IgD-negative memory B cell (primary cell): ENCODE measurements at regions not wholly inside any gene's neighbourhood (a gene's known extent, or its start where the extent isn't known, plus 50 kb on each side); places are given as distances from the start of the nearest gene placed in this dataset.
A peak's percentile ranks its signal among the peaks of the same experiment; 100 is the strongest.

Source experiments
- H3K27ac Mint-ChIP-seq, 3 donors: one replicate each; pipeline ENCODE4 v1.8.0; 2020 to 2022; ENCODE audit warnings: mild to moderate bottlenecking in 3 of 3, mixed read lengths in 3 of 3, moderate library complexity in 1 of 3
- H3K27me3 Mint-ChIP-seq: one replicate; pipeline ENCODE4 v1.8.0; 2021; ENCODE audit warnings: mixed read lengths
- H3K36me3 Mint-ChIP-seq: one replicate; pipeline ENCODE4 v1.8.0; 2020; ENCODE audit warnings: mild to moderate bottlenecking, mixed read lengths
- H3K4me1 Mint-ChIP-seq, 3 donors: one replicate each; pipeline ENCODE4 v1.8.0; 2020 to 2022; ENCODE audit warnings: mixed read lengths in 3 of 3, mild to moderate bottlenecking in 1 of 3
- H3K4me3 Mint-ChIP-seq, 4 donors: one replicate each; pipeline ENCODE4 v1.8.0; 2020 to 2022; ENCODE audit warnings: mild to moderate bottlenecking in 4 of 4, mixed read lengths in 4 of 4, moderate library complexity in 3 of 4
- H3K9me3 Mint-ChIP-seq, 3 donors: one replicate each; pipeline ENCODE4 v1.8.0; 2020 to 2021; ENCODE audit warnings: mixed read lengths in 3 of 3, mild to moderate bottlenecking in 1 of 3

DNA sequence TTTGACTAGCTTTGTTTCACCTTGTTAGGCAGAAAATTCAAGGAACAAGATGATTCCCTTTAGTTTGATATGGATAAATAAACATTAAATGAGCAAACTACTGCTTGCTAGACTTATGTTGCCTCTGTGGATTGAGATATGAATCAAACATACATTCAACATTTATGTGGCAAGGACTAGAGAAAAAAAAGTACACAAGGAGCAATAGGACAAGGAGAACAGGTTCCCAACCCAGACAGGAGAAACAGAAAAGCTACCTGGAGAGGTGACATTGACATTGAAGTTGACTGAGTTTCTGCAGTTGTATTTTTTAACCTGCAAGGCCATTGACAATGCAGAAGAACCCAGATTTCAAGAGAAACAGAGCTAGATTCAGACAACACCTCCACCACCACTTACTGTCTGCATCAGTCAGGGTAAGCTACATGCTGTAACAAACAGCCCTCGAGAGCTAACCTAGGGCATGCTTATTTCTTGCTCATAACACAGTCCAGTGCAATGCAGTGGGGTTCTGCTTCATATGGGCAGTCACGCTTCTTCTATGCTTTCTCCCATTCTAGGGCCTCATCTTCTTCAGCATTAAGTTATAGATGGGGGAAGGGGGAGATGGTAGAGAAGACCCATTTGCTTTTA is 180.9 kb upstream of the LYZL1 start:
- H3K36me3 Mint-ChIP-seq, result no peaks in the 10 kb centered on the region
- no peaks in the 10 kb centered on the region for H3K4me1 Mint-ChIP-seq
- no peak overlapping the region for H3K27ac Mint-ChIP-seq
- H3K9me3 Mint-ChIP-seq, result peaks cover 0 to 4% (median under 1%) of the 10 kb centered on the region in 3 donors
- no peaks in the 10 kb centered on the region for H3K27me3 Mint-ChIP-seq
- no peak overlapping the region for H3K4me3 Mint-ChIP-seq

DNA sequence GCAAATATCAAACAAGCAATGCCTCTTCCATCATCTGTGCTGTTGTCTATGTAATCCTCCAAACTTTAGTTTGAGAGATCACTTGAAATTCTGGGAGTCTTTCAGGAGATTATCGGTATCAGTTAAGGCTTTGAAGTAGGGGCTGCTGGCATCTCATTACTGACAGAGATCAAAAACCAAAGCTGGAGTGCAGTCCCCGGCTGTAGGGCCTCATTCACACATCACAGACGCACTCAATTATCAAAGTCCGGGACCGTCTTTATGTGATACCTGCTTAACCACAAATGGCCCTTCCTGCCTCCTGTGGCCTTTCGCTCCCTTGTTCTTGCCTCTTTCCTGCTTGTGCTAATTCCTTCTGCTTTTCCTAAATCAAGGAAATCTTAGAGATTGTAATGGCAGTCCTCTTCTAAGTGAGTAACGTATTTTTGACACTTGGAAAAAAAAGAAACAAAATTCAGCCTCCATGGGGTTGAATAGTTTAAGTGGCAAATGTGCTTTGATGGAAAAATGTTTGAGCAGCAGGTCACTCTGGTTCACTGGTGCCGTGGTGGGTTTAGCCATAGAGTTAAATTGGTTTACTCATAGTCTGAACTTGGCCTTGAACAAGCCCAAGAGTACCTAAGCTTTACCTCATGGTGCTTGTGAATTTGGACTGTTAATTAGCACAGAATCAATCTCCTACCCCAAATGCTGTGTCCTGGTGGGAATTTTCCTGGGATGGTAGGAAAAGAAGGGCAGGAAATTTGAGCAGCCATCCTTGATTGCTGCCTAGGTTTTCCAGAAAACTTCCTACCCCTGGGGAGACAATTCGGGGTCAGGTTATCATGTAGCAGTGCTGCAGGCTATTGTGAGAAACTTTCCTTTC is 178.9 kb upstream of the LYZL1 start:
- H3K4me3 Mint-ChIP-seq, result no peak overlapping the region
- H3K27ac Mint-ChIP-seq, result no peak overlapping the region
- H3K27me3 Mint-ChIP-seq, result peaks cover 1% of the 10 kb centered on the region
- no peaks in the 10 kb centered on the region for H3K4me1 Mint-ChIP-seq
- H3K9me3 Mint-ChIP-seq, result peaks cover 1 to 4% (median 3%) of the 10 kb centered on the region in 3 donors
- no peaks in the 10 kb centered on the region for H3K36me3 Mint-ChIP-seq

DNA sequence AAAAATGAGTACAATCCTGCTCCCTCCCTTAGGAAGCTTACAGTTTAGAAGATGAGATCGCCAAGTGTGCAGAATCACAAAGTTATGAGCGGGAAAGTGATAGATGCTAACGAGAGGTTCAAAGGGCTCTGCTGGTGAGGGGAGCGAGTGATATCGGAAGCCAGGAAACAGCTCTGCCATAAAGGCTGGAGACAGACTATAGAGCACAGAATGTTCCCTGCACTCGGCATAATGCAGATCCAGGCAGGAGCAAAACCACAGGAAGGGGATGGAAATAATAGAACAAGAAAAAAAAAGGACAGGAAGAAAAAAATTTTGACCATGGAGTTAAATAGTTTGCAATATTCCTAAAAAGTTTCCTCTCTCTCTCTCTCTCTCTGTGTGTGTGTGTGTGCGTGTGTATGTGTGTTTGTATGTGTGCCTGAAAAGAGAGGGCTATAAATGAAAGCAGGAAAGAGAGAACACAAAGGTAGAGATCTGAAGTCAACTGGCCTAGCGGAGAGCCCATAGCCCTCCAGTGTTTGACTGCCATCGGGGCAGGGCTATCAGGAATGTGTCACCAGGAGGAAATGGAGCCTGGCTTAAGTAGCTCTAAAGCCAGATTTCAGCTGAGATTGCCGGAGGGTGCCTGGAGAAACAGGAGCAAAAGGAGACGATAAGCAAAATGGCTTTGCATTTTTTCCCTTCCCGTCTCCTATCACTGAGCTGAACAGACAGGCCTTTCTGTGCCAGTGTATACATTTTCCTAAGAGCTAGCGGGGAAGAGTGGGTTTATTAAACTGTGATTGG is 175.8 kb upstream of the LYZL1 start:
- Mint-ChIP-seq H3K9me3 (peaks cover 7 to 18% (median 9%) of the 10 kb centered on the region in 3 donors), H3K27ac (no peak overlapping the region), H3K27me3 (peaks cover 1% of the 10 kb centered on the region), H3K36me3 (no peaks in the 10 kb centered on the region), H3K4me1 (no peaks in the 10 kb centered on the region), H3K4me3 (no peak overlapping the region)

- Mint-ChIP-seq H3K36me3 (no peaks in the 10 kb centered on the region), H3K27me3 (peaks cover 1% of the 10 kb centered on the region), H3K27ac (no peak overlapping the region), H3K4me3 (no peak overlapping the region), H3K4me1 (no peaks in the 10 kb centered on the region), H3K9me3 (peaks cover 7 to 22% (median 13%) of the 10 kb centered on the region in 3 donors)
These were observed 175.3 kb upstream of the LYZL1 start for GRCh38 chr10:29113616-29113945.

GRCh38 chr10:29114141-29114540 is 174.7 kb upstream of the LYZL1 start:
- peaks cover 1% of the 10 kb centered on the region for H3K27me3 Mint-ChIP-seq
- no peaks in the 10 kb centered on the region for H3K36me3 Mint-ChIP-seq
- H3K4me1 Mint-ChIP-seq, result no peaks in the 10 kb centered on the region
- H3K4me3 Mint-ChIP-seq, result no peak overlapping the region
- no peak overlapping the region for H3K27ac Mint-ChIP-seq
- H3K9me3 Mint-ChIP-seq, result peaks cover 7 to 27% (median 17%) of the 10 kb centered on the region in 3 donors

- H3K4me1 Mint-ChIP-seq, result no peaks in the 10 kb centered on the region
- no peak overlapping the region for H3K27ac Mint-ChIP-seq
- no peak overlapping the region for H3K4me3 Mint-ChIP-seq
- H3K9me3 Mint-ChIP-seq, result peaks cover 7 to 25% (median 24%) of the 10 kb centered on the region in 3 donors
- H3K27me3 Mint-ChIP-seq, result peaks cover 1% of the 10 kb centered on the region
- H3K36me3 Mint-ChIP-seq, result no peaks in the 10 kb centered on the region
These were observed 171.1 kb upstream of the LYZL1 start for GRCh38 chr10:29117781-29118180.

- H3K27ac Mint-ChIP-seq, result no peak overlapping the region
- H3K4me3 Mint-ChIP-seq, result no peak overlapping the region
- H3K4me1 Mint-ChIP-seq, result no peaks in the 10 kb centered on the region
- no peaks in the 10 kb centered on the region for H3K36me3 Mint-ChIP-seq
- peaks cover 5 to 27% (median 21%) of the 10 kb centered on the region in 3 donors for H3K9me3 Mint-ChIP-seq
- H3K27me3 Mint-ChIP-seq, result no peaks in the 10 kb centered on the region
These were observed 169.5 kb upstream of the LYZL1 start for GRCh38 chr10:29119374-29119773.

GRCh38 chr10:29120216-29120615 is 168.7 kb upstream of the LYZL1 start:
- Mint-ChIP-seq H3K4me1 (no peaks in the 10 kb centered on the region), H3K27ac (no peak overlapping the region), H3K9me3 (peaks cover 5 to 27% (median 21%) of the 10 kb centered on the region in 3 donors), H3K36me3 (no peaks in the 10 kb centered on the region), H3K4me3 (peak overlapping the region in 1 of 4 donors; percentile 30), H3K27me3 (no peaks in the 10 kb centered on the region)

GRCh38 chr10:29124864-29125263 is 164.0 kb upstream of the LYZL1 start:
- Mint-ChIP-seq H3K4me3 (no peak overlapping the region), H3K36me3 (peaks cover 2% of the 10 kb centered on the region), H3K27ac (no peak overlapping the region), H3K27me3 (peaks cover 6% of the 10 kb centered on the region), H3K9me3 (peaks cover 0 to 4% (median 3%) of the 10 kb centered on the region in 3 donors), H3K4me1 (no peaks in the 10 kb centered on the region)

DNA sequence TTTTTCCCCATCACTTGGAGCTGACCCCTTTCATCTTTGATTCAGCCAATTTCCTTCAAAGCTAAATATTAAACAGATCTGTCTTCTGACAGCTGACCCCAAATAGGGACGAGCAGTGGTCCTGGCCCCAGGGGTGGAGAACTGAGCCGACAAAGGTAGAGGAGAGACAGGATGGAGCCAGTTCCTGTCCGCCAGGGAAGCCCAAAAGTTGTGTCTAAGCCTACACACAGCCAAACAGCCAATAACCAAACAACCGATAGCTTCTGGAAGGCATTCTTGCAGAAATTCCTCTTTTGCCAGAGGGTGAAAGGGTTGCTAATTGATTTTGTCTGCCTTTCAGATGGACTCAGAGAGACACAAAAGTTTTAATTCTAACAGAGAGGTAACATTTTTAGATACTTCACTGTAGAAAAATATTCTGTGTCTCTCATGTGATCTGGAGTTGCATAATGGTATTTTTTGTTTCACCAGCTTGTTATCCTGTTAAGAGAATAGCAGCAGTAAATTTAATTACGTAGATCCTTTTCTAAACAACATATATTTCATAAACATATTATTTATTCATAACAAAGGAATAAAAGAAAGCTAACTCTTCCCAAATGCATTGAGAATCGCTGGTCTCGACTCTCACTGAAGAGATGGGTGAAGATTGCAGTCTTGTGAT is 161.7 kb upstream of the LYZL1 start:
- Mint-ChIP-seq H3K9me3 (peaks cover 0 to 4% (median 0%) of the 10 kb centered on the region in 3 donors), H3K27ac (no peak overlapping the region), H3K4me3 (no peak overlapping the region)

GRCh38 chr10:29127731-29128130 is 161.1 kb upstream of the LYZL1 start:
- Mint-ChIP-seq H3K27ac (no peak overlapping the region), H3K4me1 (no peaks in the 10 kb centered on the region), H3K36me3 (peaks cover 2% of the 10 kb centered on the region), H3K4me3 (no peak overlapping the region), H3K27me3 (peaks cover 14% of the 10 kb centered on the region), H3K9me3 (peaks cover 0 to 4% (median 0%) of the 10 kb centered on the region in 3 donors)

More for the DNA sequence above, 161.7 kb upstream of the LYZL1 start:
- Mint-ChIP-seq H3K4me1 (no peaks in the 10 kb centered on the region), H3K36me3 (peaks cover 2% of the 10 kb centered on the region), H3K27me3 (peaks cover 13% of the 10 kb centered on the region)

DNA sequence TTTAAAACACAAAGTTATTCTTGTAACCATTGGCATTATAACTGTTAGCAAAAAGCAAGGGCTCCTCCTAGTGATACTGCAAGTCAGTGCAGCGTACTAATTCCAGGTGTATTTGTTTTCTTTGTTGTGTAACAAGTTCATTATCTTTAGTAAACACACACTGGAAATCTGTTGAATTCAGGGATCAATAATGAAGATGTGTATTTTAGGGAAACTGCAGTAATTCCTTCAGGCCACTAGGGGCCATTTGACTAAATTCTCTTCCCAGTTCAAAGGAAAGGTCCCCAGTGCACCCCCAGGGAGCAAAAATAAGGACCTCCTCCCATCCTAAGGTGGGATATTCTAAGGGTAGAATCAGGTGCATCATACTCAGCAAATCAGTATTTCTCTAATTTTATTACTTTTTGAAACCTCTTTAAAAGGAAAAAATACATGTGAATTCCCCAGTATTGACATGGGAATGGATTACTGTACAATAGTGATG is 158.6 kb upstream of the LYZL1 start:
- Mint-ChIP-seq H3K27ac (no peak overlapping the region), H3K36me3 (peaks cover 2% of the 10 kb centered on the region), H3K4me3 (no peak overlapping the region), H3K4me1 (no peaks in the 10 kb centered on the region), H3K27me3 (peaks cover 15% of the 10 kb centered on the region), H3K9me3 (no peaks in the 10 kb centered on the region)

DNA sequence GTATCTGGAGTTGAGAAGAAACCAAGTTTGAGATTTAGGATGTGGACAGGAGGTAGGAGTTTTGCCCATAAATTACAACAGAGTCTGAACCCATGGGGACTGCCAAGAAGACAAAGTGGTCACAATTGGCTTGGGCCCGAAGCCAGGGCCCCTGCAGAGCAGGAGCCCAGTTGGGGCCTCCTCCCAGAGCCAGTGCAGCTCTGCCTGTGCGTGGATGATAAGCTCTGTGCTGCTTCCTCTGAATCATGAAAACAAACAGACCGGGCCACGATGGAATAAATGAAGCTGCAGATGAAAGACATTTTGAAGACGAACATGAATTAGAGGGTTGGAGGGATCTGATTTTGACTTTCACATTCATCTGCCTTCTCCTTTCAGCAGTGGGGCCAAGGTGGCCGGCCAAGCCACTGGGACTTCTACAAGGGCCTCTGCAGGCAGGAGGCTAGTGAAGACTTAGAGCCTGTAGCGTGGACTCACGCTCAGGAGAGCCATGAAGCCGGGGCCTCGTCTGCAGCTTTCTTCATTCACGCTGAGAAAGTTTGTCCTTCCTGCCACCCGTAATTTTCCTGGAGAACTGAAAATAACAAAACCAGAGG is 156.8 kb upstream of the LYZL1 start:
- peaks cover 2% of the 10 kb centered on the region for H3K36me3 Mint-ChIP-seq
- H3K9me3 Mint-ChIP-seq, result no peaks in the 10 kb centered on the region
- peaks cover 13% of the 10 kb centered on the region for H3K27me3 Mint-ChIP-seq
- no peaks in the 10 kb centered on the region for H3K4me1 Mint-ChIP-seq
- peak overlapping the region in 1 of 3 donors; percentile 27 for H3K27ac Mint-ChIP-seq
- no peak overlapping the region for H3K4me3 Mint-ChIP-seq

DNA sequence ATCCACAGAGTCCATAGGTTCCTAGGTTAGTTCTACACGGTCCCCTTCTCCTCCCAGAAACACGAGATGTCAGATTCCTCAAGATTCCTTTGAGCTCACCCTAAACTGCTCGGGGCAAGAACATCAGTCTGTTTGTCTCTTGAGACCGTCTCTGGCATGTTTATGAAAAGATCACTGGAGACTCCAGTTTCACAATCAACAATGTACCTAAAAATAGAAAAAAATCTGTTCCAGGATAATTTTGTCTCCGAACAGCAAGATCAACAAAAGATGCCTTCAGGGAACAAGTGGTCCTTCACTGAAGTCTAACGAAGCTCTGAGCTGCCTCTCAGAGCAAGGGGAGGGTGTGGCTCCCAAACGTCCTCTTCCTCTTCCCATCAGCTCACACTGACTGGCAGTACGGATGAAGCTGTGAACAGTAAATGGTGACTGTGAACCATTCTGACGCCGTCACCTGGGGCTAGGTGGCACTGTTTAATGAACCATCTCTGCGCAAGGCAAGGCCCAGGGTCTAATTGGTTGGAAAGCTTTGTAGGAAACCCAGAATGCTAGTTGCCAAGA is 156.2 kb upstream of the LYZL1 start:
- Mint-ChIP-seq H3K27ac (peak overlapping the region in 1 of 3 donors; percentile 27), H3K9me3 (no peaks in the 10 kb centered on the region), H3K4me3 (no peak overlapping the region), H3K27me3 (peaks cover 13% of the 10 kb centered on the region), H3K4me1 (no peaks in the 10 kb centered on the region), H3K36me3 (peaks cover 2% of the 10 kb centered on the region)
